ENCODE measurements at regions not wholly inside any gene's neighbourhood (a gene's known extent, or its start where the extent isn't known, plus 50 kb on each side); places are given as distances from the start of the nearest gene placed in this dataset.

DNA sequence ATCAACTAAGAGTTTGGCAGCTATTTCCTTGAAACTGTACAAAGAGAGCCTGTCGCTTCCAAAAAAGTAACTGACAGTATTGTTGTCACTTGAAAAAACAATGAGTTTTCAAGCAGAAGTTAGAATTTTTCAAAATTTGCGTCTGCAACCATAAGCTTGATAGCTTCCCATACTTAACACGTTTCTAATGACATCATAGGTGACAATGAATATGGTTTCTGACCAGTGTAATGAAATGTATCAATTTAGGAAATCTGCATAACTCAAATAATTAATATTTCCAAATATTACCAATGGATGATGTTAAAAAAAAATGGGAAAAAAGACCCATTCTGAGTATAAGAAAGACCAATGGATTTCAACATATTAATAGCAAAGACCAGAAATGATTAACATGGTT, 165.4 kb upstream of the CRY1 start:
- Histone ChIP-seq H3K27ac (ENCODE audit: low read depth, low read length) (no peak overlapping the region), H3K27me3 (ENCODE audit: low read length) (no peaks in the 10 kb centered on the region), H3K79me2 (ENCODE audit: insufficient read depth, low read length) (no peaks in the 10 kb centered on the region), H3K36me3 (ENCODE audit: low read length) (no peaks in the 10 kb centered on the region; the same call in 1 of the 2 replicates), H4K20me1 (ENCODE audit: low read depth, low read length) (no peaks in the 10 kb centered on the region), H2AFZ (ENCODE audit: low read depth, low read length, severe bottlenecking) (no peak overlapping the region), H3K4me3 (ENCODE audit: insufficient read depth, low read length, poor library complexity, severe bottlenecking) (no peak overlapping the region), H3K9me2 (replicated peaks; ENCODE audit: insufficient read depth, low read length) (no peaks in the 10 kb centered on the region), H3K9ac (ENCODE audit: low read length) (no peak overlapping the region), H3K9me3 (ENCODE audit: insufficient read depth, low read length) (no peaks in the 10 kb centered on the region), H3K4me2 (ENCODE audit: low read depth, low read length, poor library complexity, severe bottlenecking) (no peak overlapping the region), H3F3A (ENCODE audit: insufficient read depth) (no peaks in the 10 kb centered on the region)
- TF ChIP-seq EZH2phosphoT487 (conservative IDR thresholded peaks at IDR 0.05; ENCODE audit: low read length) = no peak
- TF ChIP-seq CTCF (IDR thresholded peaks at IDR 0.05; ENCODE audit: insufficient read depth, low read length, poor library complexity, severe bottlenecking) = no peak

- no peaks in the 10 kb centered on the region for H3K36me3 ChIP-seq (ENCODE audit: low read length)
- no peak overlapping the region for H2AFZ ChIP-seq (ENCODE audit: low read depth, low read length, severe bottlenecking)
- no peaks in the 10 kb centered on the region for H3K9me3 ChIP-seq (ENCODE audit: insufficient read depth, low read length)
- H3K4me2 ChIP-seq (ENCODE audit: low read depth, low read length, poor library complexity, severe bottlenecking) = no peak overlapping the region
- H3K27me3 ChIP-seq (ENCODE audit: low read length) = no peaks in the 10 kb centered on the region
- H4K20me1 ChIP-seq (ENCODE audit: low read depth, low read length) = no peaks in the 10 kb centered on the region
- no peaks in the 10 kb centered on the region for H3K79me2 ChIP-seq (ENCODE audit: insufficient read depth, low read length)
- TF ChIP-seq CTCF (IDR thresholded peaks at IDR 0.05; ENCODE audit: insufficient read depth, low read length, poor library complexity, severe bottlenecking) (no peak), EZH2phosphoT487 (conservative IDR thresholded peaks at IDR 0.05; ENCODE audit: low read length) (no peak)
- H3K9me2 ChIP-seq (replicated peaks; ENCODE audit: insufficient read depth, low read length) = no peaks in the 10 kb centered on the region
- H3K4me3 ChIP-seq (ENCODE audit: insufficient read depth, low read length, poor library complexity, severe bottlenecking) = no peak overlapping the region
- no peaks in the 10 kb centered on the region for H3F3A ChIP-seq (ENCODE audit: insufficient read depth)
- no peak overlapping the region for H3K27ac ChIP-seq (ENCODE audit: low read depth, low read length)
- no peak overlapping the region for H3K9ac ChIP-seq (ENCODE audit: low read length)
Measured at GRCh38 chr12:107263980-107264379, 170.6 kb upstream of the CRY1 start.

DNA sequence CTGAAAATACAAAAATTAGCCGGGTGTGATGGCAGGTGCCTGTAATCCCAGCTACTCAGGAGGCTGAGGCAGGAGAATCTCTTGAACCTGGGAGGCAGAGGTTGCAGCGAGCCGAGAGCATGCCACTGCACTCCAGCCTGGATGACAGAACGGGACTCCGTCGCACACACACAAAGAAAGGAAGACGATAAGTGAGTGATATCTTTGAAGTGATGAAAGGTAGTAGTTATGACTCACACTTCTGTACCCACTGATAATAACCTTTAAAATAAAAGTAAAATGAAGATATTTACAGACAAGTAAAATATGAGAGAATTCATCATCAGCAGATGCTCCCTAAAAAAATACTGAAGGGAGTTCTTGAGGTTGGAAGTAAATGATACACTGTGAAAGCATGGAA, 171.3 kb upstream of the CRY1 start:
- no peak overlapping the region for H3K9ac ChIP-seq (ENCODE audit: low read length)
- TF ChIP-seq EZH2phosphoT487 (conservative IDR thresholded peaks at IDR 0.05; ENCODE audit: low read length) = no peak
- TF ChIP-seq CTCF (IDR thresholded peaks at IDR 0.05; ENCODE audit: insufficient read depth, low read length, poor library complexity, severe bottlenecking) = no peak
- H4K20me1 ChIP-seq (ENCODE audit: low read depth, low read length) = no peaks in the 10 kb centered on the region
- H3K9me2 ChIP-seq (replicated peaks; ENCODE audit: insufficient read depth, low read length) = no peaks in the 10 kb centered on the region
- H2AFZ ChIP-seq (ENCODE audit: low read depth, low read length, severe bottlenecking) = no peak overlapping the region
- H3K9me3 ChIP-seq (ENCODE audit: insufficient read depth, low read length) = no peaks in the 10 kb centered on the region
- H3K36me3 ChIP-seq (ENCODE audit: low read length) = no peaks in the 10 kb centered on the region
- no peaks in the 10 kb centered on the region for H3K79me2 ChIP-seq (ENCODE audit: insufficient read depth, low read length)
- no peaks in the 10 kb centered on the region for H3K27me3 ChIP-seq (ENCODE audit: low read length)
- no peak overlapping the region for H3K4me2 ChIP-seq (ENCODE audit: low read depth, low read length, poor library complexity, severe bottlenecking)
- no peak overlapping the region for H3K27ac ChIP-seq (ENCODE audit: low read depth, low read length)
- no peak overlapping the region for H3K4me3 ChIP-seq (ENCODE audit: insufficient read depth, low read length, poor library complexity, severe bottlenecking)
- no peaks in the 10 kb centered on the region for H3F3A ChIP-seq (ENCODE audit: insufficient read depth)

All from SU-DHL-6 (cell line).